DMS53 treated with DMSO at 0.1 percent for 48 hours (cell line): ENCODE measurements at regions not wholly inside any gene's neighbourhood (a gene's known extent, or its start where the extent isn't known, plus 50 kb on each side); places are given as distances from the start of the nearest gene placed in this dataset.
A peak's percentile ranks its signal among the peaks of the same experiment; 100 is the strongest.

Source experiments
- DNase-seq: peaks from one replicate; lab custom pipeline; 2025; ENCODE audit not compliant: unreplicated experiment; lab: John Stamatoyannopoulos, UW

DNA sequence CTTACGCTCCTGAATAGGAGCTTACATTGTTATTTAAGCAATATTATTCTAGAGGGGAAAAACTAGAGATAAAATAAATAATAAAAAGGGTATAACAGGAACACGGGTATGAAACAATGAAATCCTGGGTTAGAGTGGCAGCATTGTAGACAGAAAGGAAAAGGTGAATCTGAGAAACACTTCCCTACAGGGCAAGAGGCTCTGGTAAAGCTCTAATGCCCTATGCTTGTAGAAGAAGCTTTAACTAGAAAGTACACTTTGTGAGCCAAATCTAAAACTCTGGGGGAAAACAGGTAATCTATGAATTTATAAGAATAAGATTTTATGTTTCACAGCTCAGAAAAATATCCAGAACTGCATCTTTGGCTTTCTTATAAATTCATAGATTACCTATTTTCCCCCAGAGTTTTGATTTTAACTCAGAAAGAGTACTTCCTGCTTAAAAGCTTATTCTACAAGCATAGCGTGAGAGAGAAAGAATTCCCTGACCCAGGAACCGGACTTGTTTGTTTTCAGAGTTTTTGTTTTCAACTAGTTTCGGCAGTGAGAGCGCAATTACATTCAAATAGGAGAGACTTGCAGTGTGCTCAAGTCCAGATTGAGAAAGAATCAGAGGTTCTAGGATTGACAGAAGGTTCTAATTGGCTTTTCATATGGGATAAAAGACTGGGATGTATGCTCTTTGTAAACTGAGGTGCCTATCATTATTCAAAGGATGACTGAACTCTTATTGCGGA, 651.0 kb upstream of the RORB start:
- no peak for DNase-seq

- DNase-seq: no peak
Measured at GRCh38 chr9:73847536-73847935, 649.6 kb upstream of the RORB start.

GRCh38 chr9:73853549-73853948, 643.6 kb upstream of the RORB start:
- DNase-seq: no peak

DNA sequence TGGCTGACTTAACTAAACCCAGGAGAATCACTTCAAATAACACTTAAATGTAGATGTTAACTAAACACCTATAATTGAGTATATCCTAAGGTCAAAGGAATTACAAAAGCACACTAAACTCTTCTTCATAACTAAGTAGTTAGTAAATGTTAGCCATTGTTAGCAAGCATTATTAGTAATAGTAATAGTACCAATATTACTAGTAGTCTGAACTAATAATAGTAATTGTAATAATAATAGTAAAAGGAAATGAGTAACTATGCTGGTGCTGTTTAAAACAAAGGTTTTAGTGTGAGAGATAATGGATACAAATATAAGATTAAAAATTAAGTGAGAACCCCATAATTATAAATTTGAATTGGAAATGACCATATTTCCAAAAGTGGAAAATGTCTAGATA, 641.9 kb upstream of the RORB start:
- no peak for DNase-seq

DNA sequence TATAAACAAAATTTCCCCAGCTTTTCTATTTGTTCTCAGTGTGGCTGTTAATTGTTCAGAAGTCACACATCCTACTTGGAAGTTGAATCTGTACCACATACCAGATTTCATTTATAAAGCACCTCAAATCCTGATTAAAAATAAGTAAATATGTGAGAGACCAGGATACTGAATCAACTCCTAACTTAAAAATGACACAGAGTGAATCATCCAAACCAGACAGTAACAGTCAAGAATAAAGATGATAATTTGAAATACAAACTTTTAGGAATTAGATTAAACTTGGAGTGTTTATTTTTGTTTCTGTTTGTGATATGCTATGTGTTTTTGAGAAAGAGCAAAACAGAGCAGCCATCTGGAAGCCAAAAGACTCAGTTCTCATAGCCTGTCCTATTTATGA, 633.2 kb upstream of the RORB start:
- no peak for DNase-seq

GRCh38 chr9:73866451-73866850, 630.7 kb upstream of the RORB start:
- no peak for DNase-seq

- DNase-seq: peak; percentile 75
Measured at GRCh38 chr9:73869264-73869663, 627.9 kb upstream of the RORB start.

DNA sequence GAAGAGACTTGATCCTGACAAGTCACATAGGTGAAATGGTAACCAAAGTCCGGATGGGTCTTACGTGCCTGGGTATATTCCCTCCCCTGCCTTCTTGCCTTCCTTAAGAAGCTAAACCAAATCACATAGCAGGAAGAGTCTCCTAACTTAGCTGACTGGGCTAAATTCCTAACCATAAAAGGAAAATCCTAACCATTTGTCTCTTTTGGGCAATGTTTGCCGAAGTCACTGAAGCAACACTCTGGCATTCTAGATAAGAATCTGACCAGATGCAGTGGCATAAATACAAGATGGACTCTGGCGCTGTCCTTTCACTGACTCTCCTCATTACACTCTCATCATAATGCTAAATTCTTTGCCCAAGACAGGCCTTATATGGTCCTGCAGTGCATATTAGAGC, 625.5 kb upstream of the RORB start:
- DNase-seq: no peak

DNA sequence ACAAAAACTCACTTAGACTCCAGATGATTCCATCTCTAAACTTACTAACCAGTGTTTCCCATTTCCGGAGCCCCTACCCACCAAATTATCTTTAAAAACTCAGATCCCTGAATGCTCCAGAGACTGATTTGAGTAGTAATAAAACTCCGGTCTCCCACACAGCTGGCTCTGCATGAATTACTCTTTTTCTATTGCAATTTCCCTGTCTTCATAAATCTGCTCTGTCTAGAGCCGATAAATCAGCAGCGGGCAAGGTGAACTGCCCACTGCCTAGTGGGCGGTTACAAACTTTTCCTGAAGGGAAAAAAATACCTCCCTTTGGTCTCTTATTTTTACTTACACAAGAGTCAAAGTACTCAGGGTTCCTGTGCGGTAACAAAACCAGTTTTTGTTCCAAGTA, 624.4 kb upstream of the RORB start:
- DNase-seq: no peak

GRCh38 chr9:73880101-73880500, 617.0 kb upstream of the RORB start:
- no peak for DNase-seq

GRCh38 chr9:73889023-73889422, 608.1 kb upstream of the RORB start:
- no peak for DNase-seq

- DNase-seq: no peak
Measured at GRCh38 chr9:73890685-73891277, 606.4 kb upstream of the RORB start.

DNA sequence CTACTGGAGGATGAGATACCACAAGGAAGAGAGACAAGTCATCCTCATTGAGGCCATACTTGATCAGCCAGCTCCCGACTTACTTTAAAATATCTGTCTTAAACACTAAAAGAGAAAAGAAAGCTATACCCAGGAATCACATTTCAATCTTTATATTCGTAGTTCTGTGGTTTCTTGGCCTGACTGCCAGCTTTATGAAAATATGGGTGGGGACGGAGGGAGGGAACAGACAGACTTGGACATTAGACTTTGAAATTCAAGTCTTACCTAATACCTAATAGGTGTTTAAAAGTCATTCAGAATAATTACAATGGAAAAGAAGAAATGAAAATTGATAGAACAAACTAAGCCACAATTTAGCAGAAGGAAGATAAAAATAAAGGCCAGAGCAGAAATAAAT, 604.8 kb upstream of the RORB start:
- DNase-seq: no peak

- no peak for DNase-seq
Measured at GRCh38 chr9:73893230-73893629, 603.9 kb upstream of the RORB start.

GRCh38 chr9:73896061-73896460, 601.1 kb upstream of the RORB start:
- DNase-seq: no peak

- DNase-seq: no peak
Measured at GRCh38 chr9:73906671-73907070, 590.5 kb upstream of the RORB start.

- no peak for DNase-seq
Measured at GRCh38 chr9:73911804-73912203, 585.3 kb upstream of the RORB start.

DNA sequence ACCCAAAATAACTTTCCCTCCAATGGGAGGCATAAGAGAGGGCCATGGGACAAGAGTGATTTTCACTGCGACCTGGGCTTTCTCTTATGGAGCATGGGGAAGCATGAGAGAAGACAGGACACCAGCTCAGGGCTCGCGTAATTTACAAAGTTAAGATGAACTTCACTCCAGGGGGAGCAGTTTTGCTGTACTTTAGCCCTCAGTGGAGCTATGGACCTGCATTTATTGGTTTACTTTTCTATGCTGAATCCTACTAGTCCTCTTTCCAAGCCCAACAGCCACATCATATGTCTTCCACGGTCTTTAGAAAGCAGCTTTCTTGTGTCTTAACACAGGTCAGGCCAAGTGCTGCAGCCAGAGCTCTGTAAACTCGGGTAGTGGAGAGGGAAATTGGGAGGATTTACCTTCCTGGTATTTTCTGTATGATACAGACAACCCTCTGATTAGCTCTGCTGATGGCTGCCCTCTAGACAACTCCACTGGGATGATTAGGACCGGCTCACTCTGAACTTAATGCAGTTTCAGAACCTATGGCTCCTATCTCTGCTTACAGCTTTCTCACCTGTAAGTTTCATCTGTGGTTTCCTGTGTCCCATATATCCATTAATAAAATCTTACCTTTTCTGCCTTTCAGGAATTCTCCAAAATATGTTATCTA, 581.0 kb upstream of the RORB start:
- DNase-seq: no peak

GRCh38 chr9:73919712-73920111, 577.4 kb upstream of the RORB start:
- DNase-seq: no peak

DNA sequence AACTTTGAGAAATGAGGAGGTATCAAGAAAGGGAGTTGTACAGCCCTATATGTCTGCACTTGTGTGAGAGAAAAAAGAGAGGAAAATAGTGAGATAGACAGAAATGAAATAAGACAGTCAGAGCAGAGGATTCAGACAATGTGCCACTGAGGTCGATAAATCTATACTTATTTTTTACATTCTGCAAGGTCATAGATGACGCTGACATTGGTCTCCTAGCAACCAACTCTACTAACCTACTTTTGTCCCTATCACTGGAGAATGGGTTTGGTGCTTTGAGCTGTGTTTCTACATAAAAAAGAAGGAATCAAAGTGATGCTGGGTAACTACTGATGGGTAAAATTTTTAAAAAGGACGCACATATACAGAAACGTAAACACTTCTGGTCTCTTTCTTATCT, 573.3 kb upstream of the RORB start:
- DNase-seq: no peak

- DNase-seq: no peak
Measured at GRCh38 chr9:73951147-73951546, 546.0 kb upstream of the RORB start.

- DNase-seq: no peak
Measured at GRCh38 chr9:73962792-73963191, 534.3 kb upstream of the RORB start.

DNA sequence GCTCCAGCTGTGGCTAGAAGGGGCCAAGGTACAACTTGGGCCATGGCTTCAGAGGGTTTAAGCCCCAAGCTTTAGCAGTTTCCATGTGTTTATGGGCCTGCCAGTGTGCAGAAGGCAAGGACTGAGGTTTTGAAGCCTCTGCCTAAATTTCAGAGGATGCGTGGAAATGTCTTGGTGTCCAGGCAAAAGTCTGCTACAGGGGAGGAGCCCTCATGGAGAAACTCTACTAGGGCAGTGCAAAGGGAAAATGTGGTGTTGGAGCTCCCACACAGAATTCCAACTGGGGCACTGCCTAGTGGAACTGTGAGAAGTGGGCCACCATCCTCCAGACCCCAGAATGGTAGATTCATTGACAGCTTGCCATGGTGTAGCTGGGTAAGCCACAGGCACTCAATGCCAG, 527.2 kb upstream of the RORB start:
- DNase-seq: no peak
